ENCODE measurements at regions not wholly inside any gene's neighbourhood (a gene's known extent, or its start where the extent isn't known, plus 50 kb on each side); places are given as distances from the start of the nearest gene placed in this dataset.

- no peak for DNase-seq
- intact Hi-C loops (cut with DNase I; ENCODE audit: low total_unique reads) = no loop called here
- no peaks in the 10 kb centered on the region for H3K9me3 ChIP-seq
- H3K27ac ChIP-seq = no peak overlapping the region
- TF ChIP-seq POLR2A (IDR thresholded peaks at IDR 0.05) = no peak
- TF ChIP-seq, protein P1, sequence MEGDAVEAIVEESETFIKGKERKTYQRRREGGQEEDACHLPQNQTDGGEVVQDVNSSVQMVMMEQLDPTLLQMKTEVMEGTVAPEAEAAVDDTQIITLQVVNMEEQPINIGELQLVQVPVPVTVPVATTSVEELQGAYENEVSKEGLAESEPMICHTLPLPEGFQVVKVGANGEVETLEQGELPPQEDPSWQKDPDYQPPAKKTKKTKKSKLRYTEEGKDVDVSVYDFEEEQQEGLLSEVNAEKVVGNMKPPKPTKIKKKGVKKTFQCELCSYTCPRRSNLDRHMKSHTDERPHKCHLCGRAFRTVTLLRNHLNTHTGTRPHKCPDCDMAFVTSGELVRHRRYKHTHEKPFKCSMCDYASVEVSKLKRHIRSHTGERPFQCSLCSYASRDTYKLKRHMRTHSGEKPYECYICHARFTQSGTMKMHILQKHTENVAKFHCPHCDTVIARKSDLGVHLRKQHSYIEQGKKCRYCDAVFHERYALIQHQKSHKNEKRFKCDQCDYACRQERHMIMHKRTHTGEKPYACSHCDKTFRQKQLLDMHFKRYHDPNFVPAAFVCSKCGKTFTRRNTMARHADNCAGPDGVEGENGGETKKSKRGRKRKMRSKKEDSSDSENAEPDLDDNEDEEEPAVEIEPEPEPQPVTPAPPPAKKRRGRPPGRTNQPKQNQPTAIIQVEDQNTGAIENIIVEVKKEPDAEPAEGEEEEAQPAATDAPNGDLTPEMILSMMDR (IDR thresholded peaks at IDR 0.05) = no peak
- no peak overlapping the region for H3K4me3 ChIP-seq
- no peaks in the 10 kb centered on the region for H3K27me3 ChIP-seq
- H3K4me1 ChIP-seq = no peaks in the 10 kb centered on the region
- H3K36me3 ChIP-seq = no peaks in the 10 kb centered on the region
These were observed 316.2 kb downstream of the CDH2 start for GRCh38 chr18:27860701-27861107.

- Histone ChIP-seq H3K27ac (no peak overlapping the region), H3K9me3 (no peaks in the 10 kb centered on the region), H3K4me1 (no peaks in the 10 kb centered on the region), H3K27me3 (no peaks in the 10 kb centered on the region), H3K36me3 (no peaks in the 10 kb centered on the region), H3K4me3 (no peak overlapping the region)
- no peak for TF ChIP-seq POLR2A (IDR thresholded peaks at IDR 0.05)
- TF ChIP-seq, protein P1 (IDR thresholded peaks at IDR 0.05) = no peak
- intact Hi-C loops (cut with DNase I; ENCODE audit: low total_unique reads) = no loop called here
- no peak for DNase-seq
These were observed 316.9 kb downstream of the CDH2 start for GRCh38 chr18:27860011-27860410.

DNA sequence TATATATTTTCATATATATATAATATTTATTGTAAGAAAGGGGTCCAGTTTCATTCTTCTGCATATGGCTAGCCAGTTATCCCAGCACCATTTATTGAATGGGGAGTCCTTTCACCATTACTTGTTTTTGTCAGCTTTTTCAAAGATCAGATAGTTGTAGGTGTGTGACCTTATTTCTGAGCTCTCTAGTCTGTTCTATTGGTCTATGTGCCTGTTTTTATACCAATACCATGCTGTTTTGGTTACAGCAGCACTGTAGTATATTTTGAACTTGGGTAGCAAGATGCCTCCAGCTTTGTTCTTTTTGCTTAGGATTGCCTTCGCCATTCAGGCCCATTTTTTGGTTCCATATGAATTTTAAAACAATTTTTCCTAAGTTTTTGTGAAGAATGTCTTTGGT lies 320.1 kb downstream of the CDH2 start:
- no peak overlapping the region for H3K27ac ChIP-seq
- no peak for TF ChIP-seq POLR2A (IDR thresholded peaks at IDR 0.05)
- TF ChIP-seq, protein P1 (IDR thresholded peaks at IDR 0.05) = no peak
- H3K4me1 ChIP-seq = no peaks in the 10 kb centered on the region
- no peak for DNase-seq
- H3K4me3 ChIP-seq = no peak overlapping the region
- intact Hi-C loops (cut with DNase I; ENCODE audit: low total_unique reads) = no loop called here
- no peaks in the 10 kb centered on the region for H3K27me3 ChIP-seq
- H3K36me3 ChIP-seq = no peaks in the 10 kb centered on the region
- H3K9me3 ChIP-seq = no peaks in the 10 kb centered on the region

GRCh38 chr18:27855486-27855885 lies 321.4 kb downstream of the CDH2 start:
- intact Hi-C loops (cut with DNase I; ENCODE audit: low total_unique reads) = no loop called here
- Histone ChIP-seq H3K9me3 (no peaks in the 10 kb centered on the region), H3K4me3 (no peak overlapping the region), H3K4me1 (no peaks in the 10 kb centered on the region), H3K27me3 (no peaks in the 10 kb centered on the region), H3K27ac (no peak overlapping the region), H3K36me3 (no peaks in the 10 kb centered on the region)
- no peak for DNase-seq
- TF ChIP-seq, protein P1 (IDR thresholded peaks at IDR 0.05) = no peak
- no peak for TF ChIP-seq POLR2A (IDR thresholded peaks at IDR 0.05)

DNA sequence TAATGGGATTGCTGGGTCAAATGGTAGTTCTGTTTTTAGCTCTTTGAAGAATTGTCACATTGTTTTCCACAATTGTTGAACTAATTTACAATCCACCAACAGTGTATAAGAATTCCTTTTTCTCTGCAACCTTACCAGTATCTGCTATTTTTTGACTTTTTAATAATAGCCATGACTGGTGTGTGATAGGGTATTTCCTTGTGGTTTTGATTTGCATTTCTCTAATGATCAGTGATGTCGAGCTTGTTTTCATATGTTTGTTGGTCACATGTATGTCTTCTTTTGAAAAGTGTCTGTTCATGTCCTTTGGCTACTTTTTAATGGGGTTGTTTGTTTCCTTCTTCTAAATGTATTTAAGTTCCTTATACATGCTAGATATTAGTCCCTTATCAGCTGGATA lies 322.3 kb downstream of the CDH2 start:
- Histone ChIP-seq H3K36me3 (no peaks in the 10 kb centered on the region), H3K4me1 (no peaks in the 10 kb centered on the region), H3K9me3 (no peaks in the 10 kb centered on the region), H3K27ac (no peak overlapping the region), H3K4me3 (no peak overlapping the region), H3K27me3 (no peaks in the 10 kb centered on the region)
- intact Hi-C loops (cut with DNase I; ENCODE audit: low total_unique reads) = no loop called here
- TF ChIP-seq, protein P1 (IDR thresholded peaks at IDR 0.05) = no peak
- no peak for TF ChIP-seq POLR2A (IDR thresholded peaks at IDR 0.05)
- DNase-seq = no peak

All from uterus (tissue), 3 donors.